NCI-H2196 (cell line): ENCODE measurements at regions not wholly inside any gene's neighbourhood (a gene's known extent, or its start where the extent isn't known, plus 50 kb on each side); places are given as distances from the start of the nearest gene placed in this dataset.

Source experiments
- DNase-seq: peaks from one replicate; lab custom pipeline; 2025; ENCODE audit not compliant: unreplicated experiment; lab: John Stamatoyannopoulos, UW

DNA sequence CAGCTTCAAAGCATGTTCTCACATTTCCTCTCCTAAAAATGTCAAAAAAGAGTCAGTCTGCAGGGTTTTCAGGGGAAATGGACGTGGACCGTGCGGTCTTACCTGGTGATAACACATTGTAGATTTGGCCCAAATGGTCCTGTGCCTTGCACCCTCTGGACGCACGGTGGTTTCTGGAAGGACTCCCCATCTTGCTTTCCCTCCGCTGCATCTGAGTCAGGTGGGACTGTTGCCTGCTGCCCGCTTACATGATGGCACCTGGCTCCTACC, 1290.1 kb downstream of the TBC1D22A start:
- no peak for DNase-seq

DNA sequence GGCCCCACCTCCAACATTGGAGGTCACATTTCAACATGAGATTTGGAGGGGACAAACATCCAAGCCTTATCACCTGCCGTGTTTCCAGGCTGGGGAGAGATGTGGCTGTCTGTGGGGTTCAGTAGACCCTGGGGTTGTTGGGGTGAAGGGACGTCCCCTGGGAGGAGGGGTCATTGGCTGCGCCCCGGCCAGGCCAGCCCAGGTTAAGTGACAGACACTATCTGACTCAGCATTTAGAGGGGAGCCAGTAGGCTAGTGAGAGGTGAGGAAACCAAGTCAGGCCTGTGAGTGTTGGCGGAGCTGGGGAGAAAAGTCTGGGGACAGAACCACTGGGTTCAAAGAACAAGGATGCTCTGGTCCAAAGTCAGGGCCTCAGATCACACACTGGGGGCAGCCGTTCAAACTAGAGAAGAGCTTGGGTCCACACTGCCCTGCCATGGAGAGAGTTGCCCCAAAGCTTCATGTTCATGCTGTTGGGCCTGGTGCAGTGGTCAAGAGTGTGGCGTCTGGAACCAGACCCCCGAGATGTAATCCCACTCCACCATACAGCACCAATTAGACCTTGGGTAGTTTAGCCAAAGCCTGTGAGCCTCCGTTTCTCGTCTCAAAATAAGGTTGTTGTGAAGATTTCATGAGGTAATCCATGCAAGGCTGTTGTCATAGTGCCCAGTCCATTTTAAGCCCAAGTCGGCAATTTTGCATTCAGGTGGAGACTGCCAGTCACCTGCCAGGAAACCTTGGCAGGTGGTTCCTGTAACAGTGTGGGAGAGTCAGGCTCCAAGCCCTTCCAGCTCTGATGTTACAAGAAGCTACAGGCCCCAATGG, 1289.6 kb downstream of the TBC1D22A start:
- DNase-seq, result no peak

DNA sequence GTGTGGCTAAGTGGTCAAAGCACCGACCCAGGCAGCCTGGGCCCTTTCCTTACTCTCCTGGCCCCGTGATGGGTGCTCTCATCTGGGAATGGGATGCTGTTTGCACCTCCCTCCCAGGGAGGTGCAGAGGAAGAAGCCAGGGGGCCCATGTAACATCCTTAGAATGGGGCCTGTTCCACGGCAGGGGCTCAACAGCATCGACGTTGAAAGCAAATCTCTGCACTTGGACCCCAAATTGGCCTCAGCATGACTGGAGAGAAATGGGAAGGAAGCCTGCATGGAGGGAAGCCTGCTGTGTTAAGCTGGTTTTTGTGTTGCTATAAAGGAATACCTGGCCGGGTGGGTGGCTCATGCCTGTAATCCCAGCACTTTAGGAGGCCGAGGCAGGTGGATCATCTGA, 1288.4 kb downstream of the TBC1D22A start:
- DNase-seq, result no peak

DNA sequence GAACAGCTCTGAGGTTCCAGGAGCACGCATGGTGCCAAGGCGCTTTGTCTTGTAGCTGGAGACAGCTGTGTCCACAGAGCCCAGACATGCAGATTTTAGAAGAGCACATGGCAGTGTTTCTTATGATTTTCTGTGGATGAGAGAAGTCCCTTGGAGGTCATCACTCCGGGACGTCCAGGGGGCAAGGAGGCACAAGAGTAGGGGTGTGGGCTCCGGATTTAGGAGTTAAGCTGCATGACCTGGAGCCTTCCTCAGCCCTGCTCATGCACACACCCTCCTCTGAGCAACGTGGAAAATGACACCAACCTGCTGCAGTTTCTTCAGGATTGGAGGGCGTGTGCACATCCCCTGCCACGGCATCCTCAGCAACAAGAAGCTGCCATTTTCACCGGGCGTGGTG, 1286.7 kb downstream of the TBC1D22A start:
- no peak for DNase-seq

DNA sequence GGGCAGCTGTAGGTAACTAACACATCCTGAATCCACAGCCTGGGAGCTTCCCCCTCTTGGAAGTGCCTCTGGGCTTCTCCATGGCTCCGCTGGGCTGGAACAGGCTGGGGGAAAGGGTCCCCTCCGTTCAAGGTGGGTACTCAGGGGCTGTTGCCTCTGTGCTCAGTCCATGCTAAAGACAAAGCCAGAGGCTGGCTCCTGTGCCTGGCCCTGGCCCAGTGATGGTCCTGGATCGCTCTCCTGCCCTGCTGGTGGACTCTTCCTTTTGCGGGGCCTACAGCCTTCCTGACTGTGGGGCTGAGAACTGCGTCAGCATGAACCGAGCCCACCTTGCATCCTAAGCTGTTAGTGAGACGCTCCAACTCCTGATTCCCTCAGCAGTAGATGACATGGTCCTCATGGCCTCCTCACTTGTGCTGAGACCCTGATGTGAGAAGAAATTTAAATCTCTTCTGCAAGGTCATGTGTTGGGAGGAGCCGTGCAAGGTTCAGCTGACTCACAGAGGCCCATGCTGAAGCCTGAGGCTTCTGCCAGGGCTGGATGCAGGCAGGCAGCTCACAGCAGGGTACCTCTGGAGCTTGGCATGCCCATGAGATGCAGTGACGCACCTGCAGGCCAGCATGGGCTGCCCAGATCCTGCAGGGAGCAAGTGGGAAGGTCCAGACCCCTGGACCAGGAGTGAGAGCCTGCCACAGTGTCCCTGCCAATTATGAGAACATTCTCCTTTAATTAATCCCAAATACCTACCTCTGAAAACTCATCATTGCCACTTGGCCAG, 1285.5 kb downstream of the TBC1D22A start:
- DNase-seq, result no peak

DNA sequence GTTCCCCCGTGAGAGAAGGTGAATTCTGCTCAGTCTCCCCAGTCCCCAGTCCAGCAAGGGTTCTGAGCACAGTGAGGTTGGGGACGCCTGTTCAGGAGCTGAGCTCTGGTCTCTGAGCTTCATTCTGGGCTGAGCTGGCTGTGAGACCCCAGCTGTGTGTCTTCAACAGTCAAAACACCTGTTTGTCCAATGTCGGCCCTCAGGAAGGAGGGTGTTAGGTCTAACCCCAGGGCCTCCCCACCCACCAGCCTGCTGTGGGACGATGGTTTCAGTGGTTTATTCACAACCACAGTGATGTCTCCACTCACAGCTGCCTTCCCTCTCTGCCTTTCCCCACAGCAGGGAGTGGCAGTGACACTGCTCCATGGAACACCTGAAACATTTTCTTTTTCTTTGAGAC, 1282.9 kb downstream of the TBC1D22A start:
- no peak for DNase-seq

DNA sequence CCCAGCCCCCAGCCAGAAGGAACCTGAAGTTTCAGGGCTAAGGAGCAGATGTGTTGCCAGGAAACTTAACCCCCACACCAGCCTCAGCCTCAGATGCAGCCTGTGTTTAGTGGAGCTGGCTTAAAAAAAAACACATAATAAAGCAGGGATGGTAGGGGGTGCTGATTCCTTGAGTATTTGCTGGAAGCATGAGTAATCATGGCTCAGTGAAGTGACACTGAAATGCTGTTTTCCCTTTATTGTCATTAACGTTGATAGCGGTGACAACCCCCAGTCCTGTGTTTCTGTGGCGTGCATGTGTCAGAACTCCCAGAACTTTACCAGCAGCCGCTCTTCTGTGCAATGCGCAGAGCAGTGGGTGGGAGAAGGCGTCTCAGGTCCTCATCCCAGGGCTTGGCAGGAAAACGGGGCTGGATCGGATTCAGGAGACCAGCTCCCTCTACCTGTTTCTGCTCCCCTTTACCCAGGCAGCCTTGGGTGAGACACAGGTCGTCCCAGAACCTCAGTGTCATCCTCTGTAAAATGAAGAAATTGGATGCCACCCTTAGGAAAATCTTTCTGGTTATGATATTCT, 1282.1 kb downstream of the TBC1D22A start:
- no peak for DNase-seq

DNA sequence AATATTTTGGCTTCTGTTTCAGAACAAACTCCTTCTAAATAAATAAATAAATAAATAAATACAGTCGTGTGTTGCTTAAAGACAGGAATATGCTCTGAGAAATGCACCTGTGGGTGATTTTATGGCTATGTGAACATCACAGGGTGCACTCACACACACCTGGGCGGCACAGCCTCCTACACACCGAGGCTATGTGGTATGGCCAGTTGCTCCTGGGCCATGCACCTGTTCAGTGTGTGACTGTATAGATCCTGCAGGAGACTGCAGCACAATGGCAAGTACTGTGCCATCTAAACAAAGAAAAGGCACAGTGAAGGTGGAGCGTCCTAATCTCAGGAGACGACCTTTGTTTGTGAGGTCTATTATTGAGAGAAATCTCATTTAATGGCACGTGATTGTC, 1281.1 kb downstream of the TBC1D22A start:
- DNase-seq, result no peak

DNA sequence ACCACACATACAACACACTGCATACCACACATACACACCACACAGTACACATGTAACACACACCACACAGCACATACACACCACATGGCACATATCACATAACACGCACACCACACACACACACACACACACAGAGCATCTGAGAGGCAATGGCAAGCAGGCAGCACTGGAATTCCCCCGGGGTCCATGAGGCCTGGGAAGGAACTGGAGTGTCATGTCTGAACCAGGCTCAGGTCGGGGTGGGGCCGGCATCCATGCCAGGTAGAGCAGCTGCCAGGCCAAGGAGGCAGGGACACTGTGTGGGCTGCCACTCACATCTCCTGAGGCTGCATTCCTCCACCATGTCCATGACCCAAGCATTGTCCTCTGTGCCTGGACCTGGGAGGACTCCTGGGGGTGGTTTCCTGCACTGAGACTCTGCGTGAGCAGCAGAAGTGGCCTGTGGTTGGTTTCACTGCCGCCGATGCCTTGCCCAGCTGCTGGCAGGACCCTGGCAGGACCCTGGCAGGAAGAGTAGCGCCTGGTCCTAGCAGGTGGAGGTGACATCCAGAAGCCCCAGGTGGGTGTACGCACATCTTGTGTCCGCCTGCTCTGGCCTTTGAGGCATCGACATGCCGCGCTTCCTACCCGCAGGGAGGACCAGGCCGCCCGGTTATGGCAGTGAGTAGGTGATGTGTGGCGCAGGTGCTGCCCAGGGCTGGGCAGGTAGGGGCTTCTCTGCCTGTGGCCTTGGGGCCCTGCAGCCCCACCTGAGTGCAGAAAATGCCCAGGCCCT, 1280.4 kb downstream of the TBC1D22A start:
- DNase-seq, result no peak

DNA sequence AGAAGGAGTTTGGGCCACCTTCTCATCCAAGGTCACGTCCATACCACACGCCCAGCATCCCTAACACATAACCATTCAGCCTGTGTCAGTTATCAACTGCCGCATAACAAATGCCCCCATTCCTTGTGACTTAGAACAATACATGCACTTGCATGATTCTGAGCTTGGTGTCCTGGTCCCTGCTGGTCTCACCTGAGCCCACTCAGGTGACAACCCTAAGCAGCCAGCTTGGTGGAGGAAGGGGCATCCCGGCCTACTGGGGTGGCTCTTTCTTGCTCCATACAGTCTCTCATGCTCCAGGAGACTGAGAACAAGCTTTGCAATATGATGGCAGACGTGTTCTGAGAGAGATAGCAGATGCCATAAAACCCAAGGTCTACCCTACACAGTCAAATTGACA, 1276.9 kb downstream of the TBC1D22A start:
- DNase-seq, result no peak

DNA sequence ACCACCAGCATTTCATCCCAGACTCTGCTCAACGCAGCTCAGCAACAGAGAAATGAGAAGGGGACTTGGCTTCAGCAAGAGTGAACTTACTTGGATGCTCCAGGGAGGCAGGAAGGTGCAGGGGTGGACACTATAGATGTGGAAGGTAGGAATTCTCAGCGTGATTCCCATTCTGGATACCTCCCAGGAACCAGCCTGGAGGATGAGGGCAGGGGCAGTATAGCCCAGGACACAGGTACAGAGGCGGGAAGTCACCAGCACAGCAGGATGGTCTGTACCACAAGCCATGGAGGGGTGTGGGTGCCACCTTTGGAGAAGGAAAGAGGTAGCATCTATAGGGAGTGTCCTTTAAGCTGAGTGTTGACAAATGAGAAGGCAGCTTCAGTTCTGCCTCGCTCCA, 1275.2 kb downstream of the TBC1D22A start:
- no peak for DNase-seq

DNA sequence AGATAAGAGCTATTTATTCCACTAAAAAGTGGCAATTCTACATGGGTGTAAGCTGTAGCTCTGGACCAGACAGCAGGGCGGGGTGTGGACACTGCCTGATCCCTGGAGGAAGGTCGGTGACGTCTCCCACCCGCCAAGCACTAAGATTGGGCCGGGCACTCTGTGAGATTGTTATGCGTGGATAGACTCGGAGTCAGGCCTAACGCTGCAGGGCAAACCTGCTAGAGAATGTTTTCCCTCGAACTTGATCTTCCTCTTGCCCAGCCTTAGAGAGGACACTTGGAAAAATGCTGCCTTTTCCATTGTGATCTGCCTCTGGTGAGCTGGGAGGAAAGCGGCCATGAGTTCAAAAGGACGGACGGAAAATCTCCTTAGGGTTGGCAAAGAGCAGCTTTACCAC, 1273.4 kb downstream of the TBC1D22A start:
- DNase-seq, result no peak

DNA sequence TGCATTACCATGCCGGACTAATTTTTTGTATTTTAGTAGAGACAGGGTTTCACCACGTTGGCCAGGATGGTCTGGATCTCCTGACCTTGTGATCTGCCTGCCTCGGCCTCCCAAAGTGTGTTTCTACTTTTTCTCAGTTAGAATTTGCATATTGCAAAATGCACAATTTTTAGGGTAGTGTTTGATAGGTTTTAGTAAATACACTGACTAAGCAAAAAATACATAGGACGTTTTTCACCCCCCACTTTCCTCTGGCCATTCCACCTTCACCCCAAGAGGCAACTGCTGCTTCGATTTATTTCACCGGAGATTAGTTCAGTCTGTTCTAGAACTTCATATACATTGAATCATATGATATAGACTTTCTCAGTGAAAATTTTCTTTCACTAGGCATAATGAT, 1269.1 kb downstream of the TBC1D22A start:
- DNase-seq, result no peak

DNA sequence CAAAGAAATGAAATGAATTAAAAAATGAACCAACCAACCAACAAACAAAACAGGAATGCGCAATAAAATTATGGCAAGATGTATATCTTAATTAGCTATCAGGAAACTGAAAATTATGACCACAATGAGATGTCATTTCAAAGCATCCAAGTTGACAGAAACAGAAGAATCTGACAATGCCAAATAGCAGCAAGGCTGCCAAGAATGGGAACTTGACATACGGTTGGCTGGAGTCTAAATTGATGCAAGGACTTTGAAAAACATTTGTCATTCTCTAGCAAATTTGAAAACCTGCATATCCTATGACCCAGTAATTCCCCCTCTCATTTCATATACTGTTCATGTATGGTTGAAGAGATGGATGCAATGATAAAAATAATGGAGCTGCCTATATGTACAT, 1262.6 kb downstream of the TBC1D22A start:
- no peak for DNase-seq

DNA sequence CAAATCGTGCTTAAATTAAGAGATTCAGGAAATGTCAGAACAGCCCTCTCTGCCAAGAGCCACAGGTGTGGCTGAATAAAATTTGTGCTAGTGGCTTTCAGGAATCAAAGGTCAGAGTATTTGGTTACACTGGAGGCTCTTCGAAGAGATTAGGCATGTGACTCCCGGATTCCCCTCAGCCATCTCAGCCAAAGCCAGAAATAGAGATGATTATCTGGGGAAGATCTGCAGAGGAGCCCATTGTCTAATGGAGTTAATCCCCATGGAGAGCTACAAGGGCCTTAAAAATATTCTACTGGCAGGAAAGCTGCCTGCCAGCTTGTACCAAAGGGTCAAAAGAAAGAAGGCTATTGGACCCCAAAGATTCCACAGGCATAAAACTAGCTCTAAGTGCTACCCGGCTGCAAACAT, 1259.5 kb downstream of the TBC1D22A start:
- DNase-seq, result no peak

DNA sequence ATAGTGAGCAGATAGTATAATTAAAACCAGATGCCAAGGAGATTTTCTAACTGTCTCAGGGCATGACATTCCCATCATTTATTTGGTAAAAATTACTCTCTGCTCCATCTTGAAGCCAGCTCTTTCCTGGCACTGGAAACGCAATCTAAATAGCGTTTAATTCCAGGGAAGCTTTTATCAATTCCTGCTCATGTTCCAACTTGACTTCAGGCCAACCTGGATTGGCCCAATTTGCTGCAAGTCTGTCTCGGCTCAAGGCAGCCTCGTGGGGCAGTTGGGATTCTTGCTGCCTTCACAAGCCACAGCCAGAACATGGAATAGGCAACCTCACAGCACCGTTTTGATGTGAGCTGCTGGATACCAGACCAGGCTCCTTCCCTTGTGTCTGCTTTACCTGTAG, 1255.9 kb downstream of the TBC1D22A start:
- no peak for DNase-seq

DNA sequence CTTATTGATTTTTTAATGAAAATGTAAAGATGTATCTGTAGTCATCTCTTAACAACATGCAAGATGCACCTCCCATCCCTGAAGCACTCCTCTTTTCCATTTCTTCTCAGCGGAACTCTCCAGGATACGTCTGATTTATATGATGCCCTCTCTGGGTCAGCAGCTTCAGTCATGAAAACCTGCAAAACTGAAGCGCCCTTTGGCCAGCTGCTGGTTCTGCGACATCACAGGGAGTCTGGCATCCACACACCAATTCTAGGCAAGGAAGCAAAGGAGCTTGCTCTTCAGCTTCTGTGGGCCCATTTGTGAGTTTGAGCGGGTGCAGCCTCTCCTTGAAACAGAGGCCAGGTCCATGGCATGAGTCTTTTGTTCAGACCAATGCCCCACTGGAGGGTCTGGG, 1253.3 kb downstream of the TBC1D22A start:
- no peak for DNase-seq

DNA sequence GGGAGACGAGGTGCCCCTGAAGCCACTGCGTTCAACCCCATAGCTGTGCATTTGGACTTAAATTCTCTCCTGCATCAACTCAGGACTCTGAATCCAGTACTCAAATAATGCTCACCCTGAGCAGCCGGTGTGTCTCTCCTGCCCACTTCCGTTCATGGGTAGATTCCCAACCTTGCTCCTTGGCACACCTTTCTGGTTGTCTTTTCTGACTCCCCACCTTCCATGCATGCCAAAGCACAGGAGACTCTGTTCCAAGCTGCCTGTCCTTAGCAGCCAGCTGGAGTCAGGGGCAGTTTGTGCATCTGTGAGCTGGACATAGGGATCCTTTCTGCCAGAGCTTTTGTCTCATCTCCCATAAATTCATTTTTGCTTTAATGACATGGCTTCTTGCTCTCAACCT, 1242.5 kb downstream of the TBC1D22A start:
- no peak for DNase-seq

DNA sequence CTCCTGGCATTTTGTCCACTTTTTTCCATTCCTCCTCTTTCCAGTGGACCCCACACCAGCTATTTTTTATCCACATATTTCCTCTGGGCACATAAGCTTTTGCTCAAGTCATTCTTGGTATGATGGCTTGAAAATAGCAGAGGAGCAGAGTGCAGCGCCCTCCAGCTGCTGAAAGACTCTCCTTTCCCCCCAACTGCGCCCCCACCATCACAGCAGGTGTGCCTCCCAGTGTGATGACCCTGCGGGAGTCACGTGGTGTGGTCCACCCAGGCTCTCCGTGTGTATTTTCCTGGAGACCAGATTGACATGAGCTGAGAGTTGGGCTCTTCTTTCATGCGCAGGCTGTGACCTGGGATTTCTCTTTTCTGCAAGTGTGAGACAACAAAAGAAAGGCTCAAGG, 1241.6 kb downstream of the TBC1D22A start:
- DNase-seq, result no peak

DNA sequence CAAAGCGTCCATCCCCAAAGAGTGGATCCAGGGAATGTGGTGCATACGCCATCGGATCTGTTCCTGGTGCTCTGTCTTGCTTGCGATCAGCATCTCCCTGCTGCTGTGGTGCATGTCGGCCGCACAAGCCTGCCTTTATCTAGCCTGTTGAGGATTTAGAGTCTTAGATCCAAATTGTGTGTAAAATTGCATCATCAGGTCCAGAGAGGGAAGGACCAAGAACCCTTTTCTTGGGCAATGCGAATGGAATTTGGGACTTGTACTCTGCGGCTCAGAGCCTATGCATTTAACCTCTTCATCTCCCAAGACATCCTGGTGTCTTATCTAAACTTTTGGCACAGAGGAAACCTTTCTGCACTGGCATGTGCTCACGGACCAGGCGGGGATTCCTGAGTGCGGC, 1238.7 kb downstream of the TBC1D22A start:
- no peak for DNase-seq

DNA sequence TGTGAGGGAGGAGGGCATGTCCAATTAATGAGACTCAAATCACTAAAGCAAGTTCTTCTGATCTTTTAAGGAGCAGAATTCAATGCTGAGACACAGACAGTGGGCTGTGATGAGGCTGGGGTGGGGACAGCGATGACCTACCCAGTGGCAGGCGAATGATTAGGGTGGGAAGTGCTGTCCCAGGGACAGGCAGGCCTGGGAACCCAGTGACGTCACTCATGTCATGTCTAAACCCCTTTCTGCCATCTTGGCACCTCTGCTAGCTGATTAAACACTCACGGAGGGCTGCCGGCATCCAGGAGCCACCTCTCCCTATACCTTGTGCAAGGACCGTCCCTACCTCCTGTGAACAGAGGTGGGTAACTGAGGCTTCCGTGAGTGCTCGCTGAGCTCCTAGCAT, 1235.2 kb downstream of the TBC1D22A start:
- DNase-seq, result no peak
